GM19324 (cell line): ENCODE measurements at regions not wholly inside any gene's neighbourhood (a gene's known extent, or its start where the extent isn't known, plus 50 kb on each side); places are given as distances from the start of the nearest gene placed in this dataset.

Experiments
- ATAC-seq: cut with Tn5 transposase; IDR thresholded peaks from one replicate; pipeline ENCODE4 v1.9.1; 2021; ENCODE audit warnings: mild to moderate bottlenecking, moderate library complexity; ENCODE audit not compliant: unreplicated experiment, low FRiP score

DNA sequence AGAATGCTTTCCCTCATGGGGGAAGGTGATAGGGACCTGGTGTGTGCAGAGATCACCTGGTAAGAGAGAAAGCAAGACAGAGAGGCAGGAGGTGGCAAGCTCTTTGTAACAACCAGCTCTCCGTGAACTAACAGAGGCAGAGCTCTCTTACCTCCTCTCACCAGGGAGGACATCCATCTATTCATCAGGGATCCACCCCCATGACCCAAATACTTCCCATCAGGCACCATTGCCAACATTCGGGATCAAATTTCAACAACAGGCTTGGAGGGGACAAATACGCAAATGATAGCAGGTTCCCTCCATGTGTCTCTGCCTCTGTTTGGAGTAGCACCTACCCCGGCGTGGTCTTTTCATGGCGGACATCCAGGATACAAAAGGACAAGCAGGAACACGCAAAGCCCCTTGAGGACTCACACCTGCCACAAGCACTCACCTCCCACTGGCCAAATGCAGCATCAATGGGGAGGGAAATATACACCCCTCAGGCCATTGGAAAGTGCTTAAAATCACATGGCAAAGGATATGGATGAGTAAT lies 431.2 kb upstream of the AUTS2 start:
- ATAC-seq: no peak

DNA sequence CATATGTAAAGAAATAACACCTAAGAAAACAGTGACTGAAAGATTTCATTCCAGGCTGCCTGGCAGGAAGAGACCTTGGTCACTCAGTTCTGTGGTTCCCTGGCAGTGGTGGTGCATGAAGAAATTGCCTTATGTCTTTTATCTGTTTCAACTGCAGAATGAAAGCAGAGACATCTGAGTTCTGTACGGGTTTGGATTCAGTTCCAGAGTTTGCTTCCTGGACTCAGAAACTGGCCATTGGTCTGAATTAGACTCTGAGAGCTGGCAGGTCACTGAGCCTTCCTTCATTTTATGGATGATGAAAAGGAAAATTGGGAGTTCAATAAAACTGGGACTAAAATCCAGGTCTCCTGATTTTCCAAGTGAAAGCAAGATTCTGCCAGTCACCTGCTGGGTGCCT lies 428.9 kb upstream of the AUTS2 start:
- ATAC-seq: no peak

DNA sequence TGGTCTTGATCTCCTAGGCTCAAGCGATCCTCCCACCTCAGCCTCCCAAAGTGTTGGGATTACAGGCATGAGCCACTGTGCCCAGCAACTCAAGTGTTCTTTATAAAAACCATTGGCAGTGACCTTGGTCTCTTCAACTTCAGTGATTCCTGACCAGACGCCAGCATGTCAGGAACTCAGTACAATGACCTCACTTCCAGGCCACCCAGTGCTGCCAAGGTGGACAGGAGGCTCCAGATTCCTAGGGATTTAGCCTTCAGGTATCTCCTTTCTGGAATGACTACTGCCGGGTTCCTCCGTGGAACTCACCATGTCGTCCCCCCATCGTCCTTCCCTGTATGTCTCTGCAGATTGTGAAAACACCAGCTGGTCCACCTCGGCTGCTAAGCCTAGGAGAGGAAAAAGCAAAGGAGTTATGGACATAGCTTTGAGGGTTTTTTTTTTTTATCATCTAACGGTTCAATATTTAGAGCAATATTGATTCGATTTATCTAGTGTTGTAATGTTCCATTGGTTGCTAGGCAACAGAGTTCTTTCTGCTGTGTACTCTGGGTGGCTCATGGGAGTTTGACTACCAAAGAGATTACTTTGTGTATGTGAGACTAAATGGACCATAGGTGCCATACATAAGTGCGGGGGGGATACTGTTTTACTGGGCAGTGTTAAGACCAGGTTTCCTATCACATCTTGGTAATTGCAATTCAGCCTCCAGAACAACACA lies 425.8 kb upstream of the AUTS2 start:
- ATAC-seq: no peak

DNA sequence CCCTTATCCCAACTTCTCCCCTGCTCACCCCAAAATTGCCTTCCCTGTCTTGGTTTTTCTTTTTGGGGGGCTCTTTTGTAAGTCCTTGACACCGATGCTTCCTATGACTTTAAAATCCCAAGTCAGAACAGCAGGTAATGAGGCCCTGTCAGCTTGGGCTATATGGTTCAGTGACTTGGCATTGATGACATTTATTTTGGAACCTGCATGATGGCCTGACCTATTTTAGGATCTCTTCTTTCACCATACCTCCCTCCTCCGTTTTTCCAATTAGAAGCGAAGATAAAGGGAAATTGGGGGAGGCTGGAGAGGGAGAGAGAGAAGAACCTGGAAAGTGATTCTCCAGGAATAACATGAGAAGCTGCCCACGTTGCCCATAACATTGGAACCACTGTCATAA lies 424.9 kb upstream of the AUTS2 start:
- no peak for ATAC-seq

DNA sequence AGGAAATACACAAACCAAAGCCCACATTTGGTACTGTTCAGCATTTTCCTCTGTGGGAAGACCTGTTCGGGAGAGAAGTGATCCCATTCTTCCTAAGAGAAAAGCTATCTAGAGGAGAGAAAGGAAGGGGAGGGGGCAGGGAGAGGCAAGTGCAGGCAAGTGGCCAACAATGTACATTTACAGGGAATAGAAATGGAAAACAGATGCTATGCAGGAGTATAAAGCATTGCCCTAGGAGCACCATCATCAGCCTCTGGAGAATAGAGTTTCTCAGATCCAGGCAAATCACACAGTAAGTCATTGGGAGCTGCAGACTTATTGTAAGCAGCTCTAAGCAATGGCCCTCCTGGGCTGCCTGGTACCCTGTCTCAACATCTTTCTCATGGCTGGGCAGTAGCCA lies 424.4 kb upstream of the AUTS2 start:
- no peak for ATAC-seq

DNA sequence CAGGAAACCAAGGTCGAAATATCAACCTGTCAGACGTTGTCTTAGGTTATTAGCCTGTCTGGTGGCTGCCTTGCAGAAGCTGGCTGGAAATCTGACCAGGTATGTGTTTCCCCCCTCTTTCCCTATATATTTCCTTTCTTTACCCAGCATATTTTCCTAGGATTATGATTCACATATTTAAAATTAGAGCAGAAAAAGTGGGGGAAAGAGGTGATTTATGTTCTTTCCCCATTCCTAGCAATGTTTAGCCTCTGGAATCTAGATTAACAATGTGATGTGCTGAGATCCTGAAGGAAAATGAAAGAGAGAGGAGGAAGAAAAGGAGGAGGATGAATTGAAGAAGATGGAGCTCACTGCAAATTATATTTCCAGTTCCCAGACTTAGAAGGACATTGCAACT lies 421.4 kb upstream of the AUTS2 start:
- ATAC-seq: no peak

DNA sequence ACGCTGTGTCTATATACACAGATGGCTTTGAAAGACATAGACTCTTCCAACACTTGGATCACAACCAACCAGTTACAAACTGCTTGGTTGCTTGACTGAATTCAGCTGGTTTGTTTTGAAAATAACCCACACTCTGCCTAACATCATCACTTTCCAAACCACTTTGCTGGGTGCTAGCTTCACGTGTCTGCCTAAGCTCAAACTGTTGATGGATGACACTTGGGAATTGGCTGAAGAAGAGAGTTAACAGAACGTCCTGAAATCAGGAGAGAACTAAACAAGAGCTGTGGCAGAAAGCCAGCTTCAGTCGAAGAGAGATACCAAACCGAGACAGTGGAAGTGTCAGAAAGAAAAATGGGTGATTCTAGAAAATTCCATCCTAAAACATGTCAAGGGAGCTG lies 420.8 kb upstream of the AUTS2 start:
- no peak for ATAC-seq

DNA sequence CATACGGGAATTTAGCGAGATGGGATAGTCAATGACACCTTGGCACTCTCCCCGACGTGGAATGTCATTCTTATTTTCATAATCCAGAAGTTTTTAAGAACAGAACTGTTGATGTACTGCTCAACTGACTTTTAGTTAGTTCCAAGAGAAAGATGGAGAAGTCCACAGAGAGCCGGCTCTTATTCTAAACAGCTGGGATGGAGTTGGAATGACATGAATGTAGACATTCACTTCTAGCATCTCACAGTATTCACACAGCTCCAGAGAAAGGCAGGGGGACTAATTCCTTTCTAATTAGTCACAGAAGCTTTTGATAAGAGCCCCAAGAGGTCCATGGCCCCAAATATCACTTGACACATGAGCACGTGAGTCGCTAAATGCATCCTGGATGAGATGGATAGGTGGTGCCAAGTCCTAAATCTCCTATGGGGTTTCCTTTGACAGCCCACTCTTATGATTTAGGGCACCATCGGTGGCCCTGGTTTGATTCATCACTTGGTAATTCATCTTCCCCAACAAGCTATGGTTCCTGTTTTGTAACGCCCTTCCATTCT lies 420.3 kb upstream of the AUTS2 start:
- no peak for ATAC-seq

DNA sequence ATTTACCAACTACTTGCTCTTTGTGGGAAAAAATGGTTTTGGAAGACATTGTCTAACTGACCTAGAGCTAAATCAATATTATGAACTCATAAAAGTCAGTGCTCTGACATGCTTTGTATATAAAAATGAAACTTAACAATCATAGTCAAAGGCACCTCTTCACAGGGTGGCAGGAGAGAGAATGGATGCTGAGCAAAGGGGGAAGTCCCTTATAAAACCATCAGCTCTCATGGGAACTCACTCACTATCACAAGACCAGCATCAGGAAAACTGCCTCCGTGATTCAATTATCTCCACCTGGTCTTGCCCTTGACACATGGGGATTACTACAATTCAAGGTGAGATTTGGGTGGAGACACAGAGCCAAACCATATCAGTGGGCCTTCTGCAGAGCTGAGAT lies 417.6 kb upstream of the AUTS2 start:
- ATAC-seq: no peak

DNA sequence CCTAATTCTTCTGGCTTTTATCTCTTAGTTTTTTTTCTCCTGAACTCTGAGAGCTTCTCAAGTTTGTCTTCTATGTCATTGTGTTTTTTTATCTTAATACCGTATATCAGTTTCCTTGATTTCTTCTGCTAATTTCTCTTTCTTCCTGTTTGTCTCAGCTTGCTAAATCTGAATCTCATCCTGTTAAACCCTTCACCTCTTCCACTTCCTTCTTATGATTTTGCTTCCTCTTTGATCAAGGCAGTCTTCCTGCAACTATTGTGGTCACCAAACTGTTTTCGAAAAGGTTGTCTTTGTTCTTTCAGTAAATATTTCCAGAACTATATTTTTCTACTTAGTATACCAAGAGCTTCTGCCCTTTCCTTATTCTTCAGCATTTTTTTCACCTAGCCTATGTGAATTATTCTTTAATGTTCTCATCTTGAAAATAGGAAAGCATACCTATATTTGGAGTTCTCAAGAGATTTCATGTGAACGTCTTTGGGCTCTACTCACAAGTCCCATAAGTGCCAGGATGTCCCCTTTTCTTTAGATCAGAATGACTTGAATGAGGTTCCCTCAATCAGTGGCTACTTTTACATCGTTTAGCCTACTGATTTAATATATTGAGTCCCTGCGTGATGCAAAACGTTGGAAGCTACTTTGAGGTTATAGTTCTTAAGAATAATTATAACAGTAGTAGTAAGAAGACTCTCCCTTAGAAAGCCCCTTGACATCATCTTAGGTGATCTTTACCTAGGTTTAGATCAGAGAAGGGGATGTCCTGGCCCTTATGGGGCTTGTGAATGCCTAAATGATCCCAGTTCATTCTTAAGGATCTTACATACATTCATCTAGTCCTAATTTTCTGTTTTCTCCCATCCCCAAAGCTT lies 415.4 kb upstream of the AUTS2 start:
- ATAC-seq: no peak

DNA sequence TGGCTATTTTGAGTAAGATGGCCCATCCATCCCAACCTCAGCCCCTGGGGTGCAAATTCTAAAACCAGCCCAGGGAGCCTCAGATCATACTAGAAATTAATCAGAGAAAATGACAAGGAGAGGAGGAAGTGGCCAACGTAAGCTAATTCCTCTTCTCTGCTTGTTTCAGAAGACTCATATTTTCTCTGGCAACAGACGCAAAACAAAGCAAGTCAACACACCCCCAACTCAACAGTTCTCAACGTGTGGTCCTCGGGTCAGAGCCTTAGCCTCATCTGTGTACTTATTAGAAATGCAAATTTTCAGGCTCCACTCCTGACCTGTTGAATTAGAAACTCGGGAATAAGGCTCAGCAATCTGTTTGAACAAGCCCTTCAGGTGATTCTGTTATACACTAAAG lies 413.9 kb upstream of the AUTS2 start:
- no peak for ATAC-seq

DNA sequence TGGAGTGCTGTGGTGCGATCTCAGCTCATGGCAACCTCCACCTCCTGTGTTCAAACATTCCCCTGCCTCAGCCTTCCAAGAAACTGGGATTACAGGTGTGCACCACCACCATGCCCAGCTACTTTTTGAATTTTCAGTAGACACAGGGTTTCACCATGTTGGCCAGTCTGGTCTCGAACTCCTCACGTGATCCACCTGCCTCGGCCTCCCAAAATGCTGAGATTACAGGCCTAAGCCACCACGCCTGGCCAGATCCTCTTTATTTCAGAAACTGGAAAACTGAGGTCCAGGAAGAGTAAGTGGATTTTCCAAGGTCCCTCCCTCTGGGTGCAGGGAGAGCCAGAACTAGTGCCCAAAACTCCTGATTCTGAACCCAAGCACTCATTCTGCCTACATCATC lies 413.1 kb upstream of the AUTS2 start:
- ATAC-seq: no peak

DNA sequence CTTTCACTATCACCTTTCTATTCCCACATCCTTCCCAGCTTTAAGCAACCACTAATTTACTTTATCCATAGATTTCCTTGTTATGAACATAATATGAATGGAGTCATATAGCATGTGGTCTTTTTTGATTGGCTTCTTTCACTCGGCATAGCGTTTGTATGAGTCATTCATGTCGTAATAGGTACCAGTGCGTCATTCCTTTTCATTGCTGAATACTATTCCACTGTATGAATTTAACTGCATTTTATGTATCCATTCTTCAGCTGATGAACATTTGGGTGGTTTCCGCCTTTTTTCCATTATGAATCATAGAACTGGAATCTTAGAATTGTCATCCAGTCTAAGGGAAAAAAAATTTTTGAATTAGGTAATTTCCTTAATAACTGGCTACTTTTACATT lies 411.3 kb upstream of the AUTS2 start:
- ATAC-seq: no peak

DNA sequence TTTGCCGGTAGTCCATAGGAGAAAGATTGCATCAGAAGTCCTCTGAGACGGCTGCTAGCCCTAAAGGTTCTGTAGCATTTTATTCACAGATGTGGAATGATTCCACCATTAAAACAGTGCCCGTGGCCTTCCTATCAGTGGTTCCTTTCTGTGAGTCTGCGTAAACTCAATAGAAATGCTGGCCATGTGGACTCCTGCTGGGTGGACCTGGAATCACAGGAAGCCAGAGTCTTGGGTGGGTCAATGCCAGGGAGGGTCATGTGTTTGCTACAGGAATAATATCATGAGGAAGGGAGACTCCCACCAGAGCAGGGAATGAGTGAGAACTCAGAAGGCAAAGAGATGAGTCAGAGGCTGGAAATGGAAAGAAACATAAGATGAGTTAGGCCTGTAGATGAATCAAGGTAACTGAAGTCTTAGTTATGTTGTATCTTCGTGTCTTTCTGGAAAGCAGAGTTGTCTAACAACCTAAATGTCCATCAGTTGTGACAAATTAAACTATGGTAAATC lies 410.4 kb upstream of the AUTS2 start:
- ATAC-seq: no peak

DNA sequence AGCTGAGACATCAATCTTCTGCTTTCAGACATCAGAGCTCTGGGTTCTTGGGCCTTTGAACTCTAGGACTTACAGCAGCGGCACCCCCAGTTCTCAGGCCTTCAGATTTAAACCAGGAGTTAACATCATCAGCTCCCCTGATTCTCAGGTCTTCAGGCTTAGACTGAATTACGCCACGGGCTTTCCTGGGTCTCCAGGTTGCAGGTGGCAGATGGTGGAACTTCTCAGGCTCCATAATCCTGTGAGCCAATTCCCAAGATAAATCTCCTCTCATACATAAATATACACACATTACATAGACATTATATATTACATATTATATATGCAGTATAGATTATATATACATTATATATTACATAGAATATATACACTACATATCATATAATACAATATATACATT lies 408.9 kb upstream of the AUTS2 start:
- no peak for ATAC-seq

DNA sequence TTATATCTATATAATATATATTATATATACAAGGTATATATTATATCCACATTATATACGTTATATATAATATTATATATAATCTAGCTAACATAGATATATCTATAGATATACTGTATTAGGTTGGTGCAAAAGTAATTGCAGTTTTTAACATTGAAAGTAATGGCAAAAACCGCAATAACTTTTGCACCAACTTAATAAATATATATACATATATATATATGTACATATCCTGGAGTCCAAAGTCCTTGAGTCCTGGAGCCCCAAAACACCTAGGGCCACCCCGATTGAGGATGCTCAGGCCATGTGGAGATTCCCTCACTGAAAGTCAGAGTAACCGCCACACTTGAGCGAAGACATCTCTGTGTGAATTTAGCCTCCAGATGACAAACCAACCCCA lies 408.2 kb upstream of the AUTS2 start:
- ATAC-seq: no peak

DNA sequence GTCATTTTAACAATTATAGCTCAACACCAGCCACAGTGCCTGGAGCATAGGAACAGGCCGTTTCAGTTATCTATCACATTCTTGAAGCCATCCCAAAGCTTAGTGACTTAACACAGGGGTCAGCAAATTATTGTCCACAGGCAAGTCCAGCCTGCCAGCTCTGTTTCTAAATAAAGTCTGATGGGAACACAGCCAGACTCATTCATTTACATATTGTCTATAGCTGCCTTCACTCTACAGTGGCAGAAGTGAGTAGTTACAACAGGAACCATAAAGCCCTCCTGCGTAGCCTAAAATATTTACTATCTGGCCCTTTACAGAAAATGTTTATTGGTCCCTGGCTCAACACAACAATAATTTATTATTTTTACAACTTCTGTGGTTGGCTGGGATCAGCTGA lies 407.5 kb upstream of the AUTS2 start:
- ATAC-seq: no peak

DNA sequence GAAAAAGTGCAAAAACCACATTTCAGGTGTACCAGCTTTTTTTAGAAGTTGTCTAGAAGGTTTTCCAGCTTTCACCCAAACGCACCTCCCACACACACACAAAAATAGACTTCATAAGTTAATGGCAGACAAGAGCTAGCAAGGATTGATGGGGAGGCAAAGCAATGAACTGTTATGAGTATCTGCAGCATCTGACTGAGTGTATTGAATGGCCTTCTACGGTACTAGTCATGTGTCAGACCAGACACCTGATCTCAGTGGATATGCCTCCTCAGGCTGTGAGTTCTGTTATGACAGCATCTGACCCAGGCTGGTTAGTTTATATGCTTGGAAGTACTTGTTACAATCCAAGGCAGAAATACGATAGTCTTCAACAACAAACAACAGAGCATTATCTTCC lies 406.1 kb upstream of the AUTS2 start:
- no peak for ATAC-seq

DNA sequence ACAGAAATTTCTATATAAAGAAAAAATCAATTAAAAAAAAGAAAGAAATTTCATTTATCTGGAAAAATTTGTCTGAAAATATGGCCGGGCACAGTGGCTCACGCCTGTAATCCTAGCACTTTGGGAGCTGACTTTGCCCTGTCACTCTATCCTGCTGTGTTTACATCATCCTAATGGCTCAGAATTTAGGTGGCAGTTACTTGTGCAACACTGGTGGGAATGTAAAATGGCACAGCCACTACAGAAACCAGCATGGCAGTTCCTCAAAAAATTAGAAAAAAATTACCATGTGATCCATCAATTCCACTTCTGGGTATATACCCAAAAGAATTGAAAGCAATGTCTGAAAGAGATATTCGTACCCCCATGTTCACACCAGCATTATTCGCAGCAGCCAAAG lies 405.2 kb upstream of the AUTS2 start:
- ATAC-seq: no peak

DNA sequence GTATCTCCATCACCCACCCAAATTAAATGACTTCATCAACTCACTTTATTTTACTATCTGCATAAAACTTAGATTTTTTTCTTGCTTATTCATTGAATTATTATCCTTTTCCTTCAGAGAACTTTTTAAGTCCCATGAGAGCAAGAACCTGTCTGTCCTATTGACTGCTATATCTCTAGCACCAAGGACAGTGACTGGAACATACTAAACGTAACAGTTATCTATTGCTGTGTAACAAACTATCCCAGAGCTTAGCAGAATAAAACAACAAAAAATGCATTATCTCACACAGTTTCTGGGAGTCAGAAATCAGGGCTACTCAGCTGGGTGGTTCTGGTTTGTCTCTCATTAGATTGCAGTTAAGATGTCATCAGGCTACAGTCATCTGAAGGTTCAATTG lies 401.7 kb upstream of the AUTS2 start:
- ATAC-seq: no peak

DNA sequence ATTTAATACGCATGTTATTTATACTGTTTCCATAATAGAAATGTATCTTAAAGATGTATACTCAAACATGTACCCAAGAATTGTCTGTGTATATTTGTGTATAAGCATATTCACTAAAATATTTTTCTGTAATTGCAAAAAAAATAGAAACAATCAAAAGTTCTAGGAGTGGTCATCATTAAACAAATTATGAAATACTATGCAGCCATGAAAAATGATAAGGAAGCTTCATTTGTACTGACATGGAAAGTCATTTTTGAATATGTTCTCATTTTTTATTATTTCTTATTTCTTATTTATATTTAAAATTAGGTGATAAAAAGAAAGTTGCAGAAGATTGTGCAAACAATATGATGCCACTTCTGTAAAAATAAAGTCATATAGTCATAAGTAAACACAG lies 400.0 kb upstream of the AUTS2 start:
- no peak for ATAC-seq
